ENCODE measurements at regions not wholly inside any gene's neighbourhood (a gene's known extent, or its start where the extent isn't known, plus 50 kb on each side); places are given as distances from the start of the nearest gene placed in this dataset.

DNA sequence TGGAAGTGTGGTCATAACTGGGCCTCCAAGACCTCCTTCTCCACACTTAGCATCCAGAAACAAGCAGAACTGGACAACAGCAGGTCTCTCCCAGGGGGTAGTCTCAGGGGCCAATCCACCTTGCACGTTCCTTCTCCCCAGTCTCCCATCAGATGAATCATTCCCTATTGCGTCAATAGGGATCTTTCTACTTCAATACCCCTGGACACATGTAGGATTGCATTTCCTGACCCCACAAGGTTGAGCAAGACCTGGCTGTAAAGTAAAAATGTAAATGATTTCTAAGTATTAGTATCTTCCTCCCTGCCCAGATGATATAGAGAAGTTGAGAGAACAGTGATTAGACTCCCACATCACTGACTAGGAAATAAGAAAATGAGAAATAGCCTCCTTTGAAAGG lies 224.5 kb upstream of the CSF3R start:
- TF ChIP-seq, protein P1, sequence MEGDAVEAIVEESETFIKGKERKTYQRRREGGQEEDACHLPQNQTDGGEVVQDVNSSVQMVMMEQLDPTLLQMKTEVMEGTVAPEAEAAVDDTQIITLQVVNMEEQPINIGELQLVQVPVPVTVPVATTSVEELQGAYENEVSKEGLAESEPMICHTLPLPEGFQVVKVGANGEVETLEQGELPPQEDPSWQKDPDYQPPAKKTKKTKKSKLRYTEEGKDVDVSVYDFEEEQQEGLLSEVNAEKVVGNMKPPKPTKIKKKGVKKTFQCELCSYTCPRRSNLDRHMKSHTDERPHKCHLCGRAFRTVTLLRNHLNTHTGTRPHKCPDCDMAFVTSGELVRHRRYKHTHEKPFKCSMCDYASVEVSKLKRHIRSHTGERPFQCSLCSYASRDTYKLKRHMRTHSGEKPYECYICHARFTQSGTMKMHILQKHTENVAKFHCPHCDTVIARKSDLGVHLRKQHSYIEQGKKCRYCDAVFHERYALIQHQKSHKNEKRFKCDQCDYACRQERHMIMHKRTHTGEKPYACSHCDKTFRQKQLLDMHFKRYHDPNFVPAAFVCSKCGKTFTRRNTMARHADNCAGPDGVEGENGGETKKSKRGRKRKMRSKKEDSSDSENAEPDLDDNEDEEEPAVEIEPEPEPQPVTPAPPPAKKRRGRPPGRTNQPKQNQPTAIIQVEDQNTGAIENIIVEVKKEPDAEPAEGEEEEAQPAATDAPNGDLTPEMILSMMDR (IDR thresholded peaks at IDR 0.05; ENCODE audit: low read length): no peak
- no peak for TF ChIP-seq EZH2 (optimal IDR thresholded peaks at IDR 0.05; ENCODE audit: low read depth, low read length)
- TF ChIP-seq EZH2phosphoT487 (IDR thresholded peaks at IDR 0.05; ENCODE audit: low read length): no peak
